ENCODE measurements at regions not wholly inside any gene's neighbourhood (a gene's known extent, or its start where the extent isn't known, plus 50 kb on each side); places are given as distances from the start of the nearest gene placed in this dataset.

GRCh38 chr18:46356278-46357033 is 252.3 kb downstream of the HAUS1 start:
- TF ChIP-seq POLR2AphosphoS5 (IDR thresholded peaks at IDR 0.05; ENCODE audit: low read depth, low read length) (no peak), TAF1 (IDR thresholded peaks at IDR 0.05; ENCODE audit: borderline replicate concordance, insufficient read depth, low read length) (no peak), SIN3A (IDR thresholded peaks at IDR 0.05; ENCODE audit: borderline replicate concordance, insufficient read depth, low read length) (no peak)
- TF ChIP-seq, protein P1, sequence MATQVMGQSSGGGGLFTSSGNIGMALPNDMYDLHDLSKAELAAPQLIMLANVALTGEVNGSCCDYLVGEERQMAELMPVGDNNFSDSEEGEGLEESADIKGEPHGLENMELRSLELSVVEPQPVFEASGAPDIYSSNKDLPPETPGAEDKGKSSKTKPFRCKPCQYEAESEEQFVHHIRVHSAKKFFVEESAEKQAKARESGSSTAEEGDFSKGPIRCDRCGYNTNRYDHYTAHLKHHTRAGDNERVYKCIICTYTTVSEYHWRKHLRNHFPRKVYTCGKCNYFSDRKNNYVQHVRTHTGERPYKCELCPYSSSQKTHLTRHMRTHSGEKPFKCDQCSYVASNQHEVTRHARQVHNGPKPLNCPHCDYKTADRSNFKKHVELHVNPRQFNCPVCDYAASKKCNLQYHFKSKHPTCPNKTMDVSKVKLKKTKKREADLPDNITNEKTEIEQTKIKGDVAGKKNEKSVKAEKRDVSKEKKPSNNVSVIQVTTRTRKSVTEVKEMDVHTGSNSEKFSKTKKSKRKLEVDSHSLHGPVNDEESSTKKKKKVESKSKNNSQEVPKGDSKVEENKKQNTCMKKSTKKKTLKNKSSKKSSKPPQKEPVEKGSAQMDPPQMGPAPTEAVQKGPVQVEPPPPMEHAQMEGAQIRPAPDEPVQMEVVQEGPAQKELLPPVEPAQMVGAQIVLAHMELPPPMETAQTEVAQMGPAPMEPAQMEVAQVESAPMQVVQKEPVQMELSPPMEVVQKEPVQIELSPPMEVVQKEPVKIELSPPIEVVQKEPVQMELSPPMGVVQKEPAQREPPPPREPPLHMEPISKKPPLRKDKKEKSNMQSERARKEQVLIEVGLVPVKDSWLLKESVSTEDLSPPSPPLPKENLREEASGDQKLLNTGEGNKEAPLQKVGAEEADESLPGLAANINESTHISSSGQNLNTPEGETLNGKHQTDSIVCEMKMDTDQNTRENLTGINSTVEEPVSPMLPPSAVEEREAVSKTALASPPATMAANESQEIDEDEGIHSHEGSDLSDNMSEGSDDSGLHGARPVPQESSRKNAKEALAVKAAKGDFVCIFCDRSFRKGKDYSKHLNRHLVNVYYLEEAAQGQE (IDR thresholded peaks at IDR 0.05; ENCODE audit: insufficient read depth in 1 of 2, low read depth in 2 of 2, low read length in 2 of 2): no peak

All from PFSK-1 (cell line).